ENCODE measurements at regions not wholly inside any gene's neighbourhood (a gene's known extent, or its start where the extent isn't known, plus 50 kb on each side); places are given as distances from the start of the nearest gene placed in this dataset.
"Not testable (repeated sequence)": the region's sequence is repeated elsewhere in the genome, so short reads cannot be mapped to it uniquely, and the experiment has no call there.

- DNase-seq (ENCODE audit: low spot score): no peak
- no peak overlapping the region for H3K27ac Mint-ChIP-seq
- H3K27me3 Mint-ChIP-seq (ENCODE audit: low read depth): no peaks in the 10 kb centered on the region
- H3K4me3 Mint-ChIP-seq: no peak overlapping the region
- peaks cover 20% of the 10 kb centered on the region for H3K9me3 Mint-ChIP-seq
- H3K4me1 Mint-ChIP-seq (ENCODE audit: low read depth): no peaks in the 10 kb centered on the region
- H3K36me3 Mint-ChIP-seq (ENCODE audit: low read depth): no peaks in the 10 kb centered on the region
Observed at GRCh38 chr21:17270229-17270628, 242.6 kb upstream of the CXADR start.

- no peak for DNase-seq (ENCODE audit: low spot score)
- H3K36me3 Mint-ChIP-seq (ENCODE audit: low read depth): no peaks in the 10 kb centered on the region
Observed at GRCh38 chr21:17279663-17280062, 233.2 kb upstream of the CXADR start.

GRCh38 chr21:17293016-17293562 lies 219.8 kb upstream of the CXADR start:
- H3K4me3 Mint-ChIP-seq; H3K36me3 Mint-ChIP-seq (ENCODE audit: low read depth); DNase-seq (ENCODE audit: low spot score); H3K27ac Mint-ChIP-seq; H3K4me1 Mint-ChIP-seq (ENCODE audit: low read depth); H3K27me3 Mint-ChIP-seq (ENCODE audit: low read depth): not testable (repeated sequence)
- H3K9me3 Mint-ChIP-seq: peaks cover 39% of the 10 kb centered on the region

More at GRCh38 chr21:17279663-17280062, 233.2 kb upstream of the CXADR start:
- Mint-ChIP-seq H3K27ac (no peak overlapping the region), H3K4me3 (no peak overlapping the region), H3K9me3 (peaks cover 57% of the 10 kb centered on the region), H3K27me3 (ENCODE audit: low read depth) (no peaks in the 10 kb centered on the region), H3K4me1 (ENCODE audit: low read depth) (no peaks in the 10 kb centered on the region)

- DNase-seq (ENCODE audit: low spot score): no peak
- no peak overlapping the region for H3K27ac Mint-ChIP-seq
- no peak overlapping the region for H3K4me3 Mint-ChIP-seq
- H3K4me1 Mint-ChIP-seq (ENCODE audit: low read depth): no peaks in the 10 kb centered on the region
- H3K36me3 Mint-ChIP-seq (ENCODE audit: low read depth): no peaks in the 10 kb centered on the region
- H3K27me3 Mint-ChIP-seq (ENCODE audit: low read depth): no peaks in the 10 kb centered on the region
- peaks cover 30% of the 10 kb centered on the region for H3K9me3 Mint-ChIP-seq
Observed at GRCh38 chr21:17295997-17296396, 216.8 kb upstream of the CXADR start.

- H3K4me3 Mint-ChIP-seq; H3K27ac Mint-ChIP-seq; H3K4me1 Mint-ChIP-seq (ENCODE audit: low read depth); DNase-seq (ENCODE audit: low spot score); H3K36me3 Mint-ChIP-seq (ENCODE audit: low read depth); H3K27me3 Mint-ChIP-seq (ENCODE audit: low read depth): not testable (repeated sequence)
- H3K9me3 Mint-ChIP-seq: peaks cover 29% of the 10 kb centered on the region
Observed at GRCh38 chr21:17299576-17299975, 213.3 kb upstream of the CXADR start.

- H3K9me3 Mint-ChIP-seq: peaks cover 24% of the 10 kb centered on the region
- not testable (repeated sequence) for H3K4me1 Mint-ChIP-seq (ENCODE audit: low read depth); H3K27me3 Mint-ChIP-seq (ENCODE audit: low read depth)
Observed at GRCh38 chr21:17327715-17328114, 185.1 kb upstream of the CXADR start.

GRCh38 chr21:17334484-17334883 lies 178.4 kb upstream of the CXADR start:
- no peak overlapping the region for H3K4me3 Mint-ChIP-seq
- no peak overlapping the region for H3K27ac Mint-ChIP-seq
- H3K4me1 Mint-ChIP-seq (ENCODE audit: low read depth): no peaks in the 10 kb centered on the region
- no peaks in the 10 kb centered on the region for H3K27me3 Mint-ChIP-seq (ENCODE audit: low read depth)
- no peaks in the 10 kb centered on the region for H3K36me3 Mint-ChIP-seq (ENCODE audit: low read depth)
- peaks cover 14% of the 10 kb centered on the region for H3K9me3 Mint-ChIP-seq
- DNase-seq (ENCODE audit: low spot score): no peak

More at GRCh38 chr21:17327715-17328114, 185.1 kb upstream of the CXADR start:
- DNase-seq (ENCODE audit: low spot score); H3K4me3 Mint-ChIP-seq; H3K27ac Mint-ChIP-seq; H3K36me3 Mint-ChIP-seq (ENCODE audit: low read depth): not testable (repeated sequence)

GRCh38 chr21:17340081-17340480 lies 172.8 kb upstream of the CXADR start:
- no peaks in the 10 kb centered on the region for H3K36me3 Mint-ChIP-seq (ENCODE audit: low read depth)
- H3K27ac Mint-ChIP-seq: no peak overlapping the region
- H3K4me3 Mint-ChIP-seq: no peak overlapping the region
- no peaks in the 10 kb centered on the region for H3K27me3 Mint-ChIP-seq (ENCODE audit: low read depth)
- no peaks in the 10 kb centered on the region for H3K4me1 Mint-ChIP-seq (ENCODE audit: low read depth)
- no peak for DNase-seq (ENCODE audit: low spot score)
- H3K9me3 Mint-ChIP-seq: peaks cover 21% of the 10 kb centered on the region

GRCh38 chr21:17343055-17343454 lies 169.8 kb upstream of the CXADR start:
- no peak overlapping the region for H3K27ac Mint-ChIP-seq
- H3K36me3 Mint-ChIP-seq (ENCODE audit: low read depth): no peaks in the 10 kb centered on the region
- DNase-seq (ENCODE audit: low spot score): no peak
- H3K27me3 Mint-ChIP-seq (ENCODE audit: low read depth): no peaks in the 10 kb centered on the region
- H3K9me3 Mint-ChIP-seq: peaks cover 17% of the 10 kb centered on the region
- no peak overlapping the region for H3K4me3 Mint-ChIP-seq
- no peaks in the 10 kb centered on the region for H3K4me1 Mint-ChIP-seq (ENCODE audit: low read depth)

GRCh38 chr21:17348357-17348756 lies 164.5 kb upstream of the CXADR start:
- no peaks in the 10 kb centered on the region for H3K36me3 Mint-ChIP-seq (ENCODE audit: low read depth)
- no peak for DNase-seq (ENCODE audit: low spot score)
- no peaks in the 10 kb centered on the region for H3K27me3 Mint-ChIP-seq (ENCODE audit: low read depth)
- H3K4me1 Mint-ChIP-seq (ENCODE audit: low read depth): no peaks in the 10 kb centered on the region
- H3K27ac Mint-ChIP-seq: no peak overlapping the region
- H3K4me3 Mint-ChIP-seq: no peak overlapping the region
- peaks cover 11% of the 10 kb centered on the region for H3K9me3 Mint-ChIP-seq

GRCh38 chr21:17348849-17349248 lies 164.0 kb upstream of the CXADR start:
- H3K4me3 Mint-ChIP-seq: no peak overlapping the region
- H3K27me3 Mint-ChIP-seq (ENCODE audit: low read depth): no peaks in the 10 kb centered on the region
- H3K36me3 Mint-ChIP-seq (ENCODE audit: low read depth): no peaks in the 10 kb centered on the region
- no peaks in the 10 kb centered on the region for H3K4me1 Mint-ChIP-seq (ENCODE audit: low read depth)
- H3K9me3 Mint-ChIP-seq: peaks cover 10% of the 10 kb centered on the region
- no peak overlapping the region for H3K27ac Mint-ChIP-seq
- DNase-seq (ENCODE audit: low spot score): no peak

- Mint-ChIP-seq H3K27me3 (ENCODE audit: low read depth) (no peaks in the 10 kb centered on the region), H3K4me1 (ENCODE audit: low read depth) (no peaks in the 10 kb centered on the region), H3K27ac (no peak overlapping the region), H3K4me3 (no peak overlapping the region), H3K36me3 (ENCODE audit: low read depth) (no peaks in the 10 kb centered on the region), H3K9me3 (peaks cover 10% of the 10 kb centered on the region)
- DNase-seq (ENCODE audit: low spot score): no peak
Observed at GRCh38 chr21:17351766-17352165, 161.1 kb upstream of the CXADR start.

- no peaks in the 10 kb centered on the region for H3K36me3 Mint-ChIP-seq (ENCODE audit: low read depth)
- peaks cover 10% of the 10 kb centered on the region for H3K9me3 Mint-ChIP-seq
- H3K27me3 Mint-ChIP-seq (ENCODE audit: low read depth): no peaks in the 10 kb centered on the region
- H3K27ac Mint-ChIP-seq: no peak overlapping the region
- H3K4me1 Mint-ChIP-seq (ENCODE audit: low read depth): no peaks in the 10 kb centered on the region
- H3K4me3 Mint-ChIP-seq: no peak overlapping the region
- DNase-seq (ENCODE audit: low spot score): no peak
Observed at GRCh38 chr21:17352996-17353655, 159.7 kb upstream of the CXADR start.

- no peaks in the 10 kb centered on the region for H3K36me3 Mint-ChIP-seq (ENCODE audit: low read depth)
- no peak overlapping the region for H3K27ac Mint-ChIP-seq
- H3K4me1 Mint-ChIP-seq (ENCODE audit: low read depth): no peaks in the 10 kb centered on the region
- no peaks in the 10 kb centered on the region for H3K9me3 Mint-ChIP-seq
- DNase-seq (ENCODE audit: low spot score): no peak
- H3K27me3 Mint-ChIP-seq (ENCODE audit: low read depth): no peaks in the 10 kb centered on the region
- no peak overlapping the region for H3K4me3 Mint-ChIP-seq
Observed at GRCh38 chr21:17359781-17360180, 153.1 kb upstream of the CXADR start.
